Lower leg skin (tissue), 3 donors: ENCODE measurements at regions not wholly inside any gene's neighbourhood (a gene's known extent, or its start where the extent isn't known, plus 50 kb on each side); places are given as distances from the start of the nearest gene placed in this dataset.

ENCODE experiments used
- POLR2A ChIP-seq, 2 donors: fragments of 450-650 bp; IDR thresholded peaks; one replicate each; pipeline ENCODE4 v1.6.1; 2016 to 2017; ENCODE audit warnings: antibody characterized with exemption in 2 of 2, mild to moderate bottlenecking in 1 of 2, moderate library complexity in 1 of 2
- TF ChIP-seq, protein P1 (sequence below), 3 donors: fragments of 450-650 bp; IDR thresholded peaks; one replicate each; pipeline ENCODE4 v1.5.1; 2016; ENCODE audit warnings: antibody characterized with exemption in 3 of 3, mild to moderate bottlenecking in 3 of 3, moderate library complexity in 2 of 3

DNA sequence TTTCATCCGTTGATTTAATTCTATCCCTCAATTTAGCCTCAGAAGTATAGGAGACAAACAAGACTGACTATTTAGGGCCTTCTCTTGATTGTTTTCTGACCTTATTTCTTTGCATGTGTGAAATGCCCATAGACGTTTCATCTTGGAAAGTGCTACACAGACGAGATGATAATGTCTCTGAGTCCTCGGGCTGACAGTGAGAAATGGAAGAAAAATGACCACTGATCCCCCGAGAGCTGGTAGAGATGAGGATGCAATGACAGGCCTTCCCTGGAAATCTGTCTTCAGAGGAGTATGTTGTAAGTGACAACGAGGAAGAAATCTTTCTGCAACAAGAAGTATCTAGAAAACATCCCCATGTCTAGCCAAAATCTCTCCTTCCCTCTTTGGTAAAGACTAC is 522.9 kb downstream of the HAPSTR1 start:
- TF ChIP-seq, protein P1, sequence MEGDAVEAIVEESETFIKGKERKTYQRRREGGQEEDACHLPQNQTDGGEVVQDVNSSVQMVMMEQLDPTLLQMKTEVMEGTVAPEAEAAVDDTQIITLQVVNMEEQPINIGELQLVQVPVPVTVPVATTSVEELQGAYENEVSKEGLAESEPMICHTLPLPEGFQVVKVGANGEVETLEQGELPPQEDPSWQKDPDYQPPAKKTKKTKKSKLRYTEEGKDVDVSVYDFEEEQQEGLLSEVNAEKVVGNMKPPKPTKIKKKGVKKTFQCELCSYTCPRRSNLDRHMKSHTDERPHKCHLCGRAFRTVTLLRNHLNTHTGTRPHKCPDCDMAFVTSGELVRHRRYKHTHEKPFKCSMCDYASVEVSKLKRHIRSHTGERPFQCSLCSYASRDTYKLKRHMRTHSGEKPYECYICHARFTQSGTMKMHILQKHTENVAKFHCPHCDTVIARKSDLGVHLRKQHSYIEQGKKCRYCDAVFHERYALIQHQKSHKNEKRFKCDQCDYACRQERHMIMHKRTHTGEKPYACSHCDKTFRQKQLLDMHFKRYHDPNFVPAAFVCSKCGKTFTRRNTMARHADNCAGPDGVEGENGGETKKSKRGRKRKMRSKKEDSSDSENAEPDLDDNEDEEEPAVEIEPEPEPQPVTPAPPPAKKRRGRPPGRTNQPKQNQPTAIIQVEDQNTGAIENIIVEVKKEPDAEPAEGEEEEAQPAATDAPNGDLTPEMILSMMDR (IDR thresholded peaks at IDR 0.05), result no peak
- no peak for TF ChIP-seq POLR2A (IDR thresholded peaks at IDR 0.05)
